ENCODE measurements at regions not wholly inside any gene's neighbourhood (a gene's known extent, or its start where the extent isn't known, plus 50 kb on each side); places are given as distances from the start of the nearest gene placed in this dataset.

- TF ChIP-seq CTCF (IDR thresholded peaks at IDR 0.05) (no peak), POLR2A (IDR thresholded peaks at IDR 0.05) (no peak)
These were observed 53.0 kb upstream of the RPS6KA6 start for GRCh38 chrX:84240848-84241565.

Data from heart left ventricle (tissue), 13 donors.